H1 (cell line): ENCODE measurements at regions not wholly inside any gene's neighbourhood (a gene's known extent, or its start where the extent isn't known, plus 50 kb on each side); places are given as distances from the start of the nearest gene placed in this dataset.

Experiments
- CTCF ChIA-PET: fragments of 300-600 bp; sonication (Branson Sonifier 250); formaldehyde crosslinking; loops from one replicate; lab custom pipeline; 2021; ENCODE audit not compliant: partially characterized antibody; lab: Charles Lee
- POLR2A ChIA-PET: fragments of 300-600 bp; sonication (Branson Sonifier 250); formaldehyde crosslinking; loops from one replicate; lab custom pipeline; 2021; ENCODE audit warnings: inconsistent platforms; ENCODE audit not compliant: partially characterized antibody; lab: Charles Lee
- DNase-seq, 2 experiments: peaks; one replicate each; pipeline versions ENCODE4 v3.0.0 to v3.0.0-alpha.2; 2010 to 2022; ENCODE audit warnings: low spot score in 2 of 2, low read depth in 1 of 2, mixed read lengths in 1 of 2
- FAIRE-seq: peaks from 2 replicates; lab custom pipeline; 2011; peaks lifted over from hg19 to GRCh38; lab: Jason Lieb, UNC
- H2AFZ ChIP-seq: 2 replicates; pipeline ENCODE4 v1.8.1; 2012; ENCODE audit warnings: low read length, inconsistent platforms
- H2AK5ac ChIP-seq: 2 replicates; pipeline ENCODE4 v1.6.1; 2013; ENCODE audit warnings: low read depth, low read length
- H2BK120ac ChIP-seq: replicated peaks from 2 replicates; pipeline ENCODE3; 2013; ENCODE audit warnings: low read depth, low read length, inconsistent platforms
- H2BK12ac ChIP-seq: 2 replicates; pipeline ENCODE4 v1.6.1; 2013; ENCODE audit warnings: low read depth, low read length
- H2BK15ac ChIP-seq: 2 replicates; pipeline ENCODE4 v1.6.1; 2013; ENCODE audit warnings: low read length
- H2BK20ac ChIP-seq: 2 replicates; pipeline ENCODE4 v1.6.1; 2013; ENCODE audit warnings: low read length
- H2BK5ac ChIP-seq: 2 replicates; pipeline ENCODE4 v1.6.1; 2013; ENCODE audit warnings: low read depth, low read length
- H3K14ac ChIP-seq: 2 replicates; pipeline ENCODE4 v1.6.1; 2013; ENCODE audit warnings: inconsistent platforms; ENCODE audit not compliant: insufficient read length
- H3K18ac ChIP-seq: 2 replicates; pipeline ENCODE4 v1.6.1; 2013; ENCODE audit warnings: low read length; ENCODE audit errors: extremely low read depth
- H3K23ac ChIP-seq: 2 replicates; pipeline ENCODE4 v1.6.1; 2013; ENCODE audit warnings: inconsistent platforms; ENCODE audit not compliant: insufficient read length
- H3K23me2 ChIP-seq: 2 replicates; pipeline ENCODE4 v1.6.1; 2013; ENCODE audit warnings: low read depth, low read length
- H3K27ac ChIP-seq: 2 replicates; pipeline ENCODE4 v1.6.1; 2011; ENCODE audit warnings: low read depth, low read length, inconsistent platforms
- H3K27me3 ChIP-seq, 4 experiments: replicated peaks in 1 of 4; 1 replicate in 1 of 4; 2 replicates in 3 of 4; pipeline versions ENCODE4 v1.6.1 to v1.8.1; 2011 to 2013; ENCODE audit warnings: low read length in 3 of 4, mild to moderate bottlenecking in 3 of 4, inconsistent platforms in 2 of 4, mixed read lengths in 2 of 4, moderate library complexity in 1 of 4; ENCODE audit not compliant: control insufficient read depth in 3 of 4, insufficient read depth in 3 of 4; ENCODE audit errors: extremely low read depth in 1 of 4
- H3K36me3 ChIP-seq, 4 experiments: 2 replicates each; pipeline versions ENCODE4 v1.6.1 to v1.8.1; 2011 to 2013; ENCODE audit warnings: mild to moderate bottlenecking in 4 of 4, low read length in 3 of 4, moderate library complexity in 2 of 4, control low read depth in 1 of 4, inconsistent platforms in 1 of 4; ENCODE audit not compliant: insufficient read depth in 4 of 4, control insufficient read depth in 2 of 4
- H3K4ac ChIP-seq: replicated peaks from 2 replicates; pipeline ENCODE3; 2013; ENCODE audit warnings: low read length, low read depth, mixed read lengths, inconsistent platforms; ENCODE audit not compliant: insufficient read length
- H3K4me1 ChIP-seq, 4 experiments: replicated peaks in 1 of 4; 1 replicate in 1 of 4; 2 replicates in 3 of 4; pipeline versions ENCODE4 v1.6.1 to v1.8.1; 2011 to 2013; ENCODE audit warnings: low read length in 3 of 4, inconsistent platforms in 2 of 4, mixed read lengths in 1 of 4; ENCODE audit not compliant: insufficient read depth in 4 of 4, control insufficient read depth in 3 of 4
- H3K4me2 ChIP-seq, 2 experiments: 2 replicates each; pipeline versions ENCODE4 v1.6.1 to v1.8.1; 2011 to 2013; ENCODE audit warnings: low read depth in 2 of 2, low read length in 2 of 2, control low read depth in 1 of 2, inconsistent platforms in 1 of 2, mild to moderate bottlenecking in 1 of 2; ENCODE audit not compliant: insufficient read depth in 1 of 2
- H3K4me3 ChIP-seq, 4 experiments: fragments of 200-600, 300-600 bp in 1 of 4; sonication (generic), shearing (Covaris generic), sonication (Bioruptor Twin) in 1 of 4; 2 replicates each; pipeline versions ENCODE4 v1.5.1 to v1.8.1; 2011 to 2016; ENCODE audit warnings: low read length in 4 of 4, low read depth in 3 of 4, control low read depth in 2 of 4, inconsistent platforms in 2 of 4, mild to moderate bottlenecking in 2 of 4, mixed read lengths in 1 of 4, moderate library complexity in 1 of 4; ENCODE audit not compliant: insufficient read depth in 2 of 4; ENCODE audit errors: extremely low read depth in 1 of 4
- H3K56ac ChIP-seq: replicated peaks from 2 replicates; pipeline ENCODE3; 2013; ENCODE audit warnings: low read depth, mild to moderate bottlenecking, mixed read lengths, low read length, inconsistent platforms; ENCODE audit not compliant: insufficient read length
- H3K79me1 ChIP-seq: 2 replicates; pipeline ENCODE4 v1.6.1; 2013; ENCODE audit warnings: low read depth, low read length, control low read depth
- H3K79me2 ChIP-seq, 2 experiments: 2 replicates each; pipeline versions ENCODE4 v1.6.1 to v1.8.1; 2012 to 2013; ENCODE audit warnings: low read length in 2 of 2, mild to moderate bottlenecking in 2 of 2, inconsistent platforms in 1 of 2; ENCODE audit not compliant: insufficient read depth in 2 of 2, control insufficient read depth in 1 of 2
- H3K9ac ChIP-seq, 4 experiments: replicated peaks in 1 of 4; 1 replicate in 1 of 4; 2 replicates in 3 of 4; pipeline versions ENCODE4 v1.6.1 to v1.8.1; 2011 to 2013; ENCODE audit warnings: low read depth in 3 of 4, low read length in 3 of 4, control low read depth in 2 of 4, mild to moderate bottlenecking in 2 of 4, moderate library complexity in 2 of 4, inconsistent platforms in 1 of 4; ENCODE audit errors: extremely low read depth in 1 of 4
- H3K9me3 ChIP-seq, 2 experiments: 2 replicates each; pipeline versions ENCODE4 v1.6.1 to v1.8.1; 2012 to 2013; ENCODE audit warnings: mild to moderate bottlenecking in 2 of 2, moderate library complexity in 2 of 2, control low read depth in 1 of 2, inconsistent platforms in 1 of 2, low read depth in 1 of 2, low read length in 1 of 2, mixed read lengths in 1 of 2; ENCODE audit not compliant: insufficient read depth in 2 of 2
- H4K20me1 ChIP-seq, 2 experiments: replicated peaks in 1 of 2; 2 replicates each; pipeline versions ENCODE3 to v1.8.1; 2011 to 2013; ENCODE audit warnings: inconsistent platforms in 2 of 2, low read length in 2 of 2, mild to moderate bottlenecking in 1 of 2; ENCODE audit not compliant: insufficient read depth in 2 of 2, control insufficient read depth in 1 of 2
- H4K5ac ChIP-seq: 2 replicates; pipeline ENCODE4 v1.6.1; 2013; ENCODE audit warnings: low read length, low read depth, mixed read lengths, inconsistent platforms; ENCODE audit not compliant: insufficient read length
- H4K8ac ChIP-seq: 2 replicates; pipeline ENCODE4 v1.8.0; 2013; ENCODE audit warnings: mild to moderate bottlenecking, moderate library complexity, low read length, inconsistent platforms; ENCODE audit not compliant: insufficient read depth; ENCODE audit errors: extremely low read depth
- H4K91ac ChIP-seq: replicated peaks from 2 replicates; pipeline ENCODE3; 2013; ENCODE audit warnings: low read length, mixed read lengths, inconsistent platforms; ENCODE audit not compliant: insufficient read length
- ATF2 ChIP-seq: IDR thresholded peaks from 2 replicates; pipeline ENCODE4 v1.6.1; 2012; ENCODE audit warnings: low read length, inconsistent platforms
- BRCA1 ChIP-seq: IDR thresholded peaks from 2 replicates; pipeline ENCODE4 v1.6.1; 2012; ENCODE audit warnings: low read depth, low read length, improper control_type of control experiment
- CTCF ChIP-seq, 3 experiments: IDR thresholded peaks; 1 replicate in 2 of 3; 2 replicates in 1 of 3; pipeline versions ENCODE4 v1.5.1 to v1.6.1; 2011; ENCODE audit warnings: low read length in 3 of 3, mild to moderate bottlenecking in 3 of 3, inconsistent platforms in 2 of 3, low read depth in 1 of 3, moderate library complexity in 1 of 3; ENCODE audit not compliant: insufficient read depth in 1 of 3; ENCODE audit errors: control extremely low read depth in 1 of 3
- JUND ChIP-seq: IDR thresholded peaks from 2 replicates; pipeline ENCODE4 v1.6.1; 2011; ENCODE audit warnings: mild to moderate bottlenecking, improper control_type of control experiment, low read length
- KDM1A ChIP-seq: fragments of 200-600, 300-600 bp; sonication (generic); IDR thresholded peaks from 2 replicates; pipeline ENCODE4 v1.7.1; 2016; ENCODE audit warnings: mild to moderate bottlenecking, low read length, borderline replicate concordance
- RFX5 ChIP-seq: IDR thresholded peaks from 2 replicates; pipeline ENCODE4 v1.6.1; 2011; ENCODE audit warnings: low read depth, low read length, improper control_type of control experiment, borderline replicate concordance
- SIN3A ChIP-seq, 2 experiments: IDR thresholded peaks in 1 of 2; conservative IDR thresholded peaks in 1 of 2; 2 replicates each; pipeline ENCODE4 v1.6.1; 2011 to 2012; ENCODE audit warnings: low read length in 2 of 2, improper control_type of control experiment in 1 of 2, low read depth in 1 of 2, mild to moderate bottlenecking in 1 of 2
- YY1 ChIP-seq: IDR thresholded peaks from 2 replicates; pipeline ENCODE4 v1.6.1; 2011; ENCODE audit warnings: low read depth, mild to moderate bottlenecking, low read length
- WGBS, 2 experiments: shearing (Covaris generic) in 1 of 2; methylation state at CpG; one replicate each; pipeline versions ENCODE4 v1.1.6 to v1.1.7; 2013 to 2015; ENCODE audit warnings: low lambda C conversion rate in 2 of 2, mixed read lengths in 2 of 2, inconsistent platforms in 1 of 2, low coverage in 1 of 2, missing lambda C conversion rate in 1 of 2; ENCODE audit not compliant: insufficient replicate concordance in 2 of 2, insufficient coverage in 1 of 2, insufficient read length in 1 of 2; ENCODE audit errors: extremely low coverage in 1 of 2, missing lambda C conversion rate in 1 of 2; 5-methylcytosine and 5-hydroxymethylcytosine counted together

GRCh38 chr12:11584221-11584855, 65.1 kb upstream of the ETV6 start:
- no peak overlapping the region for H3K23ac ChIP-seq
- peak overlapping the region; percentile 62; the same call in 1 of the 2 replicates for H2BK5ac ChIP-seq
- no peak overlapping the region; the same call in 1 of the 2 replicates for H2AK5ac ChIP-seq
- H3K18ac ChIP-seq, result no peak overlapping the region
- no peak for FAIRE-seq
- H3K9me3 ChIP-seq, result no peaks in the 10 kb centered on the region
- no peak overlapping the region for H3K14ac ChIP-seq
- ChIA-PET CTCF (interaction anchor here (0.8 to 5.0 kb wide), 4 partner anchors 38 to 425 kb away, joined by 3 to 39 read pairs (median 4); no protein-coding TSS in a partner anchor), POLR2A (interaction anchor here (0.9 to 1.0 kb wide), 2 partner anchors 24 to 73 kb away, joined by 3 read pairs; no protein-coding TSS in a partner anchor)
- no peaks in the 10 kb centered on the region for H3K36me3 ChIP-seq
- no peak overlapping the region for H3K9ac ChIP-seq
- peak overlapping the region; percentile 80; the same call in 1 of the 2 replicates for H2AFZ ChIP-seq
- H3K4me1 ChIP-seq, result peaks cover 0 to 6% (median 4%) of the 10 kb centered on the region in 4 experiments; a peak in 3 of 7 replicates
- no peaks in the 10 kb centered on the region for H4K20me1 ChIP-seq
- no peak overlapping the region for H3K4me2 ChIP-seq
- no peaks in the 10 kb centered on the region; the same call in 1 of the 2 replicates for H3K79me1 ChIP-seq
- no peak overlapping the region for H2BK12ac ChIP-seq
- no peak overlapping the region for H4K8ac ChIP-seq
- no peak overlapping the region for H4K91ac ChIP-seq
- H2BK15ac ChIP-seq, result no peak overlapping the region; the same call in 1 of the 2 replicates
- H3K4me3 ChIP-seq, result no peak overlapping the region
- H2BK120ac ChIP-seq, result no peak overlapping the region
- H3K79me2 ChIP-seq, result no peaks in the 10 kb centered on the region
- no peaks in the 10 kb centered on the region for H3K23me2 ChIP-seq
- 87% methylated on average over 7 of the region's 7 CpGs; no CpG with 5 or more reads in 1 of the 2 experiments for WGBS, 2 experiments
- H3K56ac ChIP-seq, result no peak overlapping the region
- no peaks in the 10 kb centered on the region for H3K27me3 ChIP-seq
- H4K5ac ChIP-seq, result no peak overlapping the region
- H3K4ac ChIP-seq, result no peak overlapping the region
- H2BK20ac ChIP-seq, result no peak overlapping the region; the same call in 1 of the 2 replicates
- no peak overlapping the region for H3K27ac ChIP-seq
- DNase-seq, result no peak
- no peak for TF ChIP-seq JUND
- no peak for TF ChIP-seq YY1
- no peak for TF ChIP-seq CTCF (IDR thresholded peaks at IDR 0.05; ENCODE audit: control extremely low read depth in 1 of 3, insufficient read depth in 1 of 3, low read depth in 1 of 3, low read length in 3 of 3)
- no peak for TF ChIP-seq ATF2
- TF ChIP-seq KDM1A, result no peak
- TF ChIP-seq BRCA1, result no peak
- no peak for TF ChIP-seq RFX5
- no peak for TF ChIP-seq SIN3A (conservative IDR thresholded peaks at IDR 0.05 in 1 of 2, IDR thresholded peaks at IDR 0.05 in 1 of 2; ENCODE audit: low read depth in 1 of 2, low read length in 2 of 2)
